C4-2B (cell line): ENCODE measurements at regions not wholly inside any gene's neighbourhood (a gene's known extent, or its start where the extent isn't known, plus 50 kb on each side); places are given as distances from the start of the nearest gene placed in this dataset.

Experiments used
- ZFX ChIP-seq: fragments of 450-650 bp; IDR thresholded peaks from 2 replicates; pipeline ENCODE4 v1.6.1; 2017
- TF ChIP-seq, protein P1 (sequence below): fragments of 450-650 bp; conservative IDR thresholded peaks from 2 replicates; pipeline ENCODE4 v1.5.1; 2017; ENCODE audit warnings: mild to moderate bottlenecking

DNA sequence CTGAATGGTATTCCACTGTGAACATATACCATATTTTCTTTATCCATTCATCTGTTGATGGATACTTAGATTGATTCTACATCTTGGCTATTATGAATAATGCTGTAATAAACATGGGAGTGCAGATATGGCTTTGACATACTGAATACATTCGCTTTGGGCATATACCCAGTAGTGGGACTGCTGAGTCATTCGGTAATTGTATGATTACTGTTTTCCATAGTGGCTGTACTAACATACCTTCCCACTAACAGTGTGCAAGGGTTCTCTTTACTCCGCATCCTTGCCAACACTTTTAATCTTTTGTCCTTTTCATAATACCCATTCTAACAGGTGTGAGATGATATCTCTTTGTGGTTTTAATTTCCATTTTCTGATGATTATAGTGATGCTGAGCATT, 98.2 kb upstream of the ESR1 start:
- TF ChIP-seq, protein P1, sequence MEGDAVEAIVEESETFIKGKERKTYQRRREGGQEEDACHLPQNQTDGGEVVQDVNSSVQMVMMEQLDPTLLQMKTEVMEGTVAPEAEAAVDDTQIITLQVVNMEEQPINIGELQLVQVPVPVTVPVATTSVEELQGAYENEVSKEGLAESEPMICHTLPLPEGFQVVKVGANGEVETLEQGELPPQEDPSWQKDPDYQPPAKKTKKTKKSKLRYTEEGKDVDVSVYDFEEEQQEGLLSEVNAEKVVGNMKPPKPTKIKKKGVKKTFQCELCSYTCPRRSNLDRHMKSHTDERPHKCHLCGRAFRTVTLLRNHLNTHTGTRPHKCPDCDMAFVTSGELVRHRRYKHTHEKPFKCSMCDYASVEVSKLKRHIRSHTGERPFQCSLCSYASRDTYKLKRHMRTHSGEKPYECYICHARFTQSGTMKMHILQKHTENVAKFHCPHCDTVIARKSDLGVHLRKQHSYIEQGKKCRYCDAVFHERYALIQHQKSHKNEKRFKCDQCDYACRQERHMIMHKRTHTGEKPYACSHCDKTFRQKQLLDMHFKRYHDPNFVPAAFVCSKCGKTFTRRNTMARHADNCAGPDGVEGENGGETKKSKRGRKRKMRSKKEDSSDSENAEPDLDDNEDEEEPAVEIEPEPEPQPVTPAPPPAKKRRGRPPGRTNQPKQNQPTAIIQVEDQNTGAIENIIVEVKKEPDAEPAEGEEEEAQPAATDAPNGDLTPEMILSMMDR: no peak
- TF ChIP-seq ZFX: no peak
